Kasumi-1 (cell line): ENCODE measurements at regions not wholly inside any gene's neighbourhood (a gene's known extent, or its start where the extent isn't known, plus 50 kb on each side); places are given as distances from the start of the nearest gene placed in this dataset.
"Not testable (repeated sequence)": the region's sequence is repeated elsewhere in the genome, so short reads cannot be mapped to it uniquely, and the experiment has no call there.

Experiments used
- DNase-seq, 2 experiments: peaks; one replicate each; lab custom pipeline; 2025; lab: John Stamatoyannopoulos, UW

- DNase-seq = not testable (repeated sequence)
Observed at GRCh38 chr1:232313876-232314275, 316.1 kb downstream of the SIPA1L2 start.

GRCh38 chr1:232310541-232310940, 319.4 kb downstream of the SIPA1L2 start:
- DNase-seq = no peak

GRCh38 chr1:232308616-232309015, 321.3 kb downstream of the SIPA1L2 start:
- no peak for DNase-seq

GRCh38 chr1:232307296-232308017, 322.5 kb downstream of the SIPA1L2 start:
- DNase-seq = no peak

- no peak for DNase-seq
Observed at GRCh38 chr1:232306269-232306961, 323.5 kb downstream of the SIPA1L2 start.

GRCh38 chr1:232305050-232305449, 324.9 kb downstream of the SIPA1L2 start:
- DNase-seq = no peak

GRCh38 chr1:232303222-232303620, 326.7 kb downstream of the SIPA1L2 start:
- DNase-seq = no peak

- no peak for DNase-seq
Observed at GRCh38 chr1:232302376-232303221, 327.3 kb downstream of the SIPA1L2 start.

GRCh38 chr1:232301246-232301645, 328.7 kb downstream of the SIPA1L2 start:
- DNase-seq = no peak

- DNase-seq = no peak
Observed at GRCh38 chr1:232300466-232300865, 329.5 kb downstream of the SIPA1L2 start.

GRCh38 chr1:232296461-232296860, 333.5 kb downstream of the SIPA1L2 start:
- no peak for DNase-seq

GRCh38 chr1:232293361-232293760, 336.6 kb downstream of the SIPA1L2 start:
- no peak for DNase-seq

- DNase-seq = peak; percentile 22 to 99
Observed at GRCh38 chr1:232292818-232293217, 337.1 kb downstream of the SIPA1L2 start.

GRCh38 chr1:232292239-232292638, 337.7 kb downstream of the SIPA1L2 start:
- DNase-seq = no peak

- no peak for DNase-seq
Observed at GRCh38 chr1:232291681-232292080, 338.3 kb downstream of the SIPA1L2 start.

- DNase-seq = no peak
Observed at GRCh38 chr1:232291261-232291660, 338.7 kb downstream of the SIPA1L2 start.

GRCh38 chr1:232290570-232290969, 339.4 kb downstream of the SIPA1L2 start:
- DNase-seq = no peak

GRCh38 chr1:232287676-232288569, 342.0 kb downstream of the SIPA1L2 start:
- DNase-seq = no peak

- no peak for DNase-seq
Observed at GRCh38 chr1:232285138-232285537, 344.8 kb downstream of the SIPA1L2 start.

- no peak for DNase-seq
Observed at GRCh38 chr1:232283864-232284263, 346.1 kb downstream of the SIPA1L2 start.

GRCh38 chr1:232282498-232282897, 347.4 kb downstream of the SIPA1L2 start:
- no peak for DNase-seq

GRCh38 chr1:232280910-232281309, 349.0 kb downstream of the SIPA1L2 start:
- no peak for DNase-seq
